HepG2 (cell line): ENCODE measurements at regions not wholly inside any gene's neighbourhood (a gene's known extent, or its start where the extent isn't known, plus 50 kb on each side); places are given as distances from the start of the nearest gene placed in this dataset.

ENCODE experiments used
- ARHGAP35 ChIP-seq: sonication (generic); formaldehyde crosslinking; IDR thresholded peaks from 2 replicates; pipeline ENCODE4 v1.9.0; 2022; ENCODE audit warnings: mild to moderate bottlenecking, inconsistent platforms, moderate library complexity, missing genetic modification reagents, borderline replicate concordance
- CEBPB ChIP-seq: IDR thresholded peaks from 2 replicates; pipeline ENCODE4 v1.6.1; 2011; ENCODE audit warnings: low read depth, low read length, improper control_type of control experiment, borderline replicate concordance
- CHD4 ChIP-seq: fragments of 200-600 bp; sonication (generic); IDR thresholded peaks from 2 replicates; pipeline ENCODE4 v1.7.0; 2017; ENCODE audit warnings: mild to moderate bottlenecking, low read length, borderline replicate concordance
- MED13 ChIP-seq: sonication (generic); formaldehyde crosslinking; IDR thresholded peaks from 2 replicates; pipeline ENCODE4 v1.5.0; 2020; ENCODE audit warnings: missing genetic modification reagents
- MYNN ChIP-seq: sonication (generic); formaldehyde crosslinking; IDR thresholded peaks from 2 replicates; pipeline ENCODE4 v1.4.0; 2020; ENCODE audit warnings: mild to moderate bottlenecking, low read depth, missing genetic modification reagents
- NFATC3 ChIP-seq: sonication (generic); formaldehyde crosslinking; IDR thresholded peaks from 2 replicates; pipeline ENCODE4 v1.5.1; 2020; ENCODE audit warnings: mild to moderate bottlenecking, missing genetic modification reagents
- POLR2A ChIP-seq, 2 experiments: IDR thresholded peaks; 2 replicates each; pipeline ENCODE4 v1.6.1; 2011; ENCODE audit warnings: low read depth in 2 of 2, low read length in 2 of 2, mild to moderate bottlenecking in 1 of 2, moderate library complexity in 1 of 2; ENCODE audit not compliant: insufficient read depth in 1 of 2
- STAT6 ChIP-seq: sonication (generic); formaldehyde crosslinking; IDR thresholded peaks from 2 replicates; pipeline ENCODE4 v1.4.0; 2020; ENCODE audit warnings: missing genetic modification reagents, mild to moderate bottlenecking, borderline replicate concordance
- TCF7L2 ChIP-seq: IDR thresholded peaks from 2 replicates; pipeline ENCODE4 v1.6.1; 2011; ENCODE audit warnings: mild to moderate bottlenecking, low read depth, low read length, moderate library complexity
- THAP7 ChIP-seq: sonication (generic); formaldehyde crosslinking; IDR thresholded peaks from 2 replicates; pipeline ENCODE4 v1.8.1; 2023; ENCODE audit warnings: mild to moderate bottlenecking, missing genetic modification reagents
- ZFP41 ChIP-seq: sonication (generic); formaldehyde crosslinking; IDR thresholded peaks from 2 replicates; pipeline ENCODE4 v1.4.0; 2020; ENCODE audit warnings: mild to moderate bottlenecking, missing genetic modification reagents, borderline replicate concordance
- ZNF292 ChIP-seq: sonication (generic); formaldehyde crosslinking; IDR thresholded peaks from 2 replicates; pipeline ENCODE4 v1.8.1; 2022; ENCODE audit warnings: mild to moderate bottlenecking, low read depth, missing genetic modification reagents, borderline replicate concordance
- TF ChIP-seq, protein P1 (sequence below): IDR thresholded peaks from 2 replicates; pipeline ENCODE4 v1.6.1; 2016
- TF ChIP-seq, protein P2 (sequence below): sonication (generic); formaldehyde crosslinking; IDR thresholded peaks from 2 replicates; pipeline ENCODE4 v1.5.0; 2020; ENCODE audit warnings: mild to moderate bottlenecking, missing genetic modification reagents, moderate library complexity

DNA sequence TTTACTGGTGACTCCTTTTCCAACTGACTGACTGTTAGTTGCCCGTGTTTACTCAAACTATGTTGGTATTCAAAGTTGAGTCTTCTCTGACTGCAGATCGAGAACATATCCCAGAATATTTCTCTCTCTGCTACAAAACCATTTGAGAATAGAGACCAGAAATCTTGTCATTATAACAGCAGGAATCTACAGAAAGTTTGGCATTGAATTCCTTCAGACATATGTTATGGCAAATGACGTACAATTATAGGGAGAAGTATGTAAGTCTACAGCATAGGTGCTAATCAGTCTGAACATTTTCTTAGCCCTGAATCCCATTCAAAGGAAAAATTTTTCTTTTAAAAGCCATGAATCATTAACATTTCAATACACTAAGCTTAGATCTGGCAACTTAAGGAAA, 239.8 kb upstream of the SOX9 start:
- no peak for TF ChIP-seq ZFP41 (CRISPR knock-in tag)
- TF ChIP-seq STAT6 (CRISPR knock-in tag) = no peak
- TF ChIP-seq, protein P1, sequence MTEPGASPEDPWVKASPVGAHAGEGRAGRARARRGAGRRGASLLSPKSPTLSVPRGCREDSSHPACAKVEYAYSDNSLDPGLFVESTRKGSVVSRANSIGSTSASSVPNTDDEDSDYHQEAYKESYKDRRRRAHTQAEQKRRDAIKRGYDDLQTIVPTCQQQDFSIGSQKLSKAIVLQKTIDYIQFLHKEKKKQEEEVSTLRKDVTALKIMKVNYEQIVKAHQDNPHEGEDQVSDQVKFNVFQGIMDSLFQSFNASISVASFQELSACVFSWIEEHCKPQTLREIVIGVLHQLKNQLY (CRISPR knock-in tag) = no peak
- TF ChIP-seq CHD4 = no peak
- no peak for TF ChIP-seq CEBPB
- TF ChIP-seq, protein P2, sequence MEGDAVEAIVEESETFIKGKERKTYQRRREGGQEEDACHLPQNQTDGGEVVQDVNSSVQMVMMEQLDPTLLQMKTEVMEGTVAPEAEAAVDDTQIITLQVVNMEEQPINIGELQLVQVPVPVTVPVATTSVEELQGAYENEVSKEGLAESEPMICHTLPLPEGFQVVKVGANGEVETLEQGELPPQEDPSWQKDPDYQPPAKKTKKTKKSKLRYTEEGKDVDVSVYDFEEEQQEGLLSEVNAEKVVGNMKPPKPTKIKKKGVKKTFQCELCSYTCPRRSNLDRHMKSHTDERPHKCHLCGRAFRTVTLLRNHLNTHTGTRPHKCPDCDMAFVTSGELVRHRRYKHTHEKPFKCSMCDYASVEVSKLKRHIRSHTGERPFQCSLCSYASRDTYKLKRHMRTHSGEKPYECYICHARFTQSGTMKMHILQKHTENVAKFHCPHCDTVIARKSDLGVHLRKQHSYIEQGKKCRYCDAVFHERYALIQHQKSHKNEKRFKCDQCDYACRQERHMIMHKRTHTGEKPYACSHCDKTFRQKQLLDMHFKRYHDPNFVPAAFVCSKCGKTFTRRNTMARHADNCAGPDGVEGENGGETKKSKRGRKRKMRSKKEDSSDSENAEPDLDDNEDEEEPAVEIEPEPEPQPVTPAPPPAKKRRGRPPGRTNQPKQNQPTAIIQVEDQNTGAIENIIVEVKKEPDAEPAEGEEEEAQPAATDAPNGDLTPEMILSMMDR = no peak
- TF ChIP-seq NFATC3 (CRISPR knock-in tag) = no peak
- no peak for TF ChIP-seq MED13 (CRISPR knock-in tag)
- no peak for TF ChIP-seq MYNN (CRISPR knock-in tag)
- TF ChIP-seq ARHGAP35 (CRISPR knock-in tag) = no peak
- no peak for TF ChIP-seq TCF7L2
- TF ChIP-seq THAP7 (CRISPR knock-in tag) = no peak
- no peak for TF ChIP-seq POLR2A (IDR thresholded peaks at IDR 0.05; ENCODE audit: insufficient read depth in 1 of 2, low read depth in 2 of 2, low read length in 2 of 2)
- no peak for TF ChIP-seq ZNF292
